ENCODE measurements at regions not wholly inside any gene's neighbourhood (a gene's known extent, or its start where the extent isn't known, plus 50 kb on each side); places are given as distances from the start of the nearest gene placed in this dataset.

DNA sequence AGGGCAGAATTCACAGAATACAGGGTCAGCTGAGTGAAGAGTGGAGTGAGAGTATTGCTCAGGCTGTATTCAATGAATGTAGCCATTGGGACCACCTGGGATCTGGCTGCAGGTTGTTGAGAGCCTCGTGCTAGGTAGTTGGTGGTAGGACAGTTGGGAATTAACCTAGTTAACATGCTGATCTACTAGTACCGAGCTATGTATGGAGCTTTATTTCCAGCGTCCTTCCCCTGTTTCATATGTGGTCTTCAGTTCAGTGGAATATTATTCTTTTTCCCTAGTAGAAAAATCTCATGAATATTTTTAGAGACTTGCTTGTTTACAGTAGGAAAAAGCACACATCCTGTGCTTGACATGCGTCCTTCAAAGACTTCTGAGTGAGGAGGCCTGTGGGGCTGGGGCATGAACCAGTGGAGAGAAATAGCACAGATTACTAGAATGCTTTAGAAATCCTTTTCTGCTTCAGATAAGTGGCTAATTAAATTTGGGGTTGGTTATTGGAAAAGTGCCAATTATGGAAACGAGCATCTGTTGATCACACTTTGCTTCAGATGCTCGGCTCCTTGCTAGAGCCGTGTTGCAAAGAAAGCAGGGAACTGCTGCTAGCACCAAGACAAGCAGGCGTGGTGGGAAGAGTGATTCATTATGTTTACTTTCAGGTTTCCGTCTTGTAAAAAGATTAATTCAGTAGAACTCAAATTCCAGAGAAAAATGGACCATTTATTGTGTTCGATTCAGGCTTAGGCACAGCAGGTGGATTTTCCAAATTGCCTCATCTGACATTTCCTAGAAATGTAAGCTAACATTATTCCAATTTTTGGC, 53.6 kb downstream of the ARF6 start:
- DNase-seq (ENCODE audit: low read depth), result no peak
- no peak overlapping the region for H3K4me3 ChIP-seq (ENCODE audit: low read depth, low read length)

DNA sequence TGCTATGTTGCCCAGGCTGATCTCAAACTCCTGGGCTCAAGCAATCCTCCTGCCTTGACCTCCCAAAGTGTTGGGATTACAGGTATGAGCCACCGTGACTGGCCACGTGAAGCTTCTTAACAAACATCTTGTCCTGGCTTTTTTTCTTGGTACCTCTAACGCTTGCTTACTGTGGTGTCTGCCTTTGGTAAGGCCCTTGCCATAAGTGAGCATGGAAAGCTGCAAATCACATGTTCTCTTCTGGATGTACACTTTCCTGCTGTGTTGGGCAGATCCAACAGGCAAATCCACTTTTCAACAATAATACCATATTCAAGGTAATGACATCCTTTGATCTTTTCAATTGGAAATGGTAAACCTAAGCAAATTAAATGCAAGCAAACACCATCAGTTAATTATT, 54.6 kb downstream of the ARF6 start:
- H3K4me3 ChIP-seq (ENCODE audit: low read depth, low read length), result no peak overlapping the region
- H3K36me3 ChIP-seq (ENCODE audit: control insufficient read depth, insufficient read depth, low read length), result no peaks in the 10 kb centered on the region
- DNase-seq (ENCODE audit: low read depth), result no peak
- H3K27me3 ChIP-seq (ENCODE audit: control insufficient read depth, insufficient read depth, low read length), result no peaks in the 10 kb centered on the region
- TF ChIP-seq CTCF (IDR thresholded peaks at IDR 0.05; ENCODE audit: insufficient read depth, low read length, poor library complexity, severe bottlenecking), result no peak

More for the DNA sequence above, 53.6 kb downstream of the ARF6 start:
- TF ChIP-seq CTCF (IDR thresholded peaks at IDR 0.05; ENCODE audit: insufficient read depth, low read length, poor library complexity, severe bottlenecking), result no peak
- no peaks in the 10 kb centered on the region for H3K27me3 ChIP-seq (ENCODE audit: control insufficient read depth, insufficient read depth, low read length)
- no peaks in the 10 kb centered on the region for H3K36me3 ChIP-seq (ENCODE audit: control insufficient read depth, insufficient read depth, low read length)

GRCh38 chr14:49950275-49951228, 57.7 kb downstream of the ARF6 start:
- no peak for DNase-seq (ENCODE audit: low read depth)
- TF ChIP-seq CTCF (IDR thresholded peaks at IDR 0.05; ENCODE audit: insufficient read depth, low read length, poor library complexity, severe bottlenecking), result no peak
- H3K36me3 ChIP-seq (ENCODE audit: control insufficient read depth, insufficient read depth, low read length), result no peaks in the 10 kb centered on the region
- no peak overlapping the region for H3K4me3 ChIP-seq (ENCODE audit: low read depth, low read length)
- no peaks in the 10 kb centered on the region for H3K27me3 ChIP-seq (ENCODE audit: control insufficient read depth, insufficient read depth, low read length)

- no peak for DNase-seq (ENCODE audit: low read depth)
- no peaks in the 10 kb centered on the region for H3K27me3 ChIP-seq (ENCODE audit: control insufficient read depth, insufficient read depth, low read length)
- no peak overlapping the region for H3K4me3 ChIP-seq (ENCODE audit: low read depth, low read length)
- TF ChIP-seq CTCF (IDR thresholded peaks at IDR 0.05; ENCODE audit: insufficient read depth, low read length, poor library complexity, severe bottlenecking), result no peak
- no peaks in the 10 kb centered on the region for H3K36me3 ChIP-seq (ENCODE audit: control insufficient read depth, insufficient read depth, low read length)
Measured at GRCh38 chr14:49951229-49951607, 58.3 kb downstream of the ARF6 start.

DNA sequence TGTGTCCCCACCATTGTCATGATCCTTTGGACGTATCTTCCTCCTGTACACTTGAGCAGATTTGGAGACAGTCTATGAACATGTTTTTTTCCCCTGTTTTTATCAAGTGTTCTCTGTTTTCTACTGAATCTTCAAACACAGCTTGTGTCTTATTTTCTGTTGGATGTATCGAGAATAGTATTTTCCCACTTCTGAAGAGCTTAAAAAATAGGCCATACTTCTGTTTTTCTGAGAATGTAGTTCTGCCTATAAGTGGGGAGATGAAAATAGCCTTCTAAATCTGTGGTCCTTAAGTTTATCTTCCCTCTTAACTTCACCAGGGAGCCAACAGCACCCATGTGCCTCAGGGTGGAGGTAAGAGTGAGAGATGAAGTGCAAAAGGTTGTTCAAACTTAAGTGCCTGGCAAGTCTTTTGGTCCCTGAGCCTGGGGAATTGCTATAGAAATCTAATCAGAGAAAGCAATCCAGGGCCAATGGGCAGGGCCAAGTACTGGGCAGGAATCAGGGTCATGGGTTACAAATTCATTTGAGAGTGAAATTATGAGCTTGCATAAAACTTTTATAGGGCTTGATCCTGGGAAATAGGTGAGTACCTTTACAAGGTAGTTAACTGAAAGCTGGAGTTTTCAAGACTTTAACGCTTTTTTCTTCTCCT, 58.9 kb downstream of the ARF6 start:
- TF ChIP-seq CTCF (IDR thresholded peaks at IDR 0.05; ENCODE audit: insufficient read depth, low read length, poor library complexity, severe bottlenecking), result no peak
- Histone ChIP-seq H3K4me3 (ENCODE audit: low read depth, low read length) (no peak overlapping the region), H3K27me3 (ENCODE audit: control insufficient read depth, insufficient read depth, low read length) (no peaks in the 10 kb centered on the region), H3K36me3 (ENCODE audit: control insufficient read depth, insufficient read depth, low read length) (no peaks in the 10 kb centered on the region)
- DNase-seq (ENCODE audit: low read depth), result no peak
